A172 (cell line): ENCODE measurements at regions not wholly inside any gene's neighbourhood (a gene's known extent, or its start where the extent isn't known, plus 50 kb on each side); places are given as distances from the start of the nearest gene placed in this dataset.
"Not testable (repeated sequence)": the region's sequence is repeated elsewhere in the genome, so short reads cannot be mapped to it uniquely, and the experiment has no call there.

Source experiments
- DNase-seq: peaks from one replicate; pipeline ENCODE4 v3.0.0-alpha.2; 2015; ENCODE audit warnings: low spot score

- DNase-seq, result no peak
Measured at GRCh38 chr6:23499549-23499948, 626.5 kb upstream of the NRSN1 start.

GRCh38 chr6:23503173-23503572 lies 622.8 kb upstream of the NRSN1 start:
- DNase-seq, result no peak

GRCh38 chr6:23505026-23505425 lies 621.0 kb upstream of the NRSN1 start:
- no peak for DNase-seq

GRCh38 chr6:23510778-23511510 lies 615.1 kb upstream of the NRSN1 start:
- DNase-seq, result no peak

- DNase-seq, result no peak
Measured at GRCh38 chr6:23511817-23512216, 614.2 kb upstream of the NRSN1 start.

- DNase-seq, result no peak
Measured at GRCh38 chr6:23518294-23518693, 607.7 kb upstream of the NRSN1 start.

- no peak for DNase-seq
Measured at GRCh38 chr6:23522792-23523547, 603.0 kb upstream of the NRSN1 start.

- DNase-seq, result no peak
Measured at GRCh38 chr6:23523771-23524170, 602.2 kb upstream of the NRSN1 start.

- DNase-seq, result no peak
Measured at GRCh38 chr6:23524548-23524947, 601.5 kb upstream of the NRSN1 start.

GRCh38 chr6:23526526-23526925 lies 599.5 kb upstream of the NRSN1 start:
- no peak for DNase-seq

- DNase-seq, result no peak
Measured at GRCh38 chr6:23529902-23530301, 596.1 kb upstream of the NRSN1 start.

- no peak for DNase-seq
Measured at GRCh38 chr6:23531666-23532065, 594.3 kb upstream of the NRSN1 start.

GRCh38 chr6:23532227-23532626 lies 593.8 kb upstream of the NRSN1 start:
- DNase-seq, result no peak

- no peak for DNase-seq
Measured at GRCh38 chr6:23533311-23533710, 592.7 kb upstream of the NRSN1 start.

GRCh38 chr6:23533944-23534343 lies 592.1 kb upstream of the NRSN1 start:
- DNase-seq, result no peak

- DNase-seq, result no peak
Measured at GRCh38 chr6:23534351-23534750, 591.7 kb upstream of the NRSN1 start.

- no peak for DNase-seq
Measured at GRCh38 chr6:23535101-23535500, 590.9 kb upstream of the NRSN1 start.

GRCh38 chr6:23537828-23538227 lies 588.2 kb upstream of the NRSN1 start:
- no peak for DNase-seq

- no peak for DNase-seq
Measured at GRCh38 chr6:23547851-23548250, 578.2 kb upstream of the NRSN1 start.

- not testable (repeated sequence) for DNase-seq
Measured at GRCh38 chr6:23554953-23555352, 571.1 kb upstream of the NRSN1 start.

- no peak for DNase-seq
Measured at GRCh38 chr6:23559587-23560343, 566.2 kb upstream of the NRSN1 start.

- DNase-seq, result no peak
Measured at GRCh38 chr6:23561732-23562131, 564.3 kb upstream of the NRSN1 start.

GRCh38 chr6:23562554-23562953 lies 563.5 kb upstream of the NRSN1 start:
- no peak for DNase-seq
